Aorta (tissue), 5 donors: ENCODE measurements at regions not wholly inside any gene's neighbourhood (a gene's known extent, or its start where the extent isn't known, plus 50 kb on each side); places are given as distances from the start of the nearest gene placed in this dataset.

ENCODE experiments used
- ATAC-seq: fragments of 200-7000 bp; cut with Tn5 transposase; one replicate; pipeline ENCODE4 v1.9.1; 2022; ENCODE audit warnings: moderate library complexity; ENCODE audit not compliant: low FRiP score
- DNase-seq, 2 donors: peaks; one replicate each; pipeline ENCODE4 v3.0.0-alpha.2; 2020
- H3K27ac ChIP-seq, 2 donors: one replicate each; pipeline ENCODE4 v1.5.1; 2013; ENCODE audit warnings: low read length in 2 of 2, mild to moderate bottlenecking in 2 of 2, moderate library complexity in 2 of 2, control low read depth in 1 of 2, inconsistent platforms in 1 of 2, low read depth in 1 of 2
- H3K27me3 ChIP-seq, 2 donors: one replicate each; pipeline ENCODE4 v1.6.1; 2013; ENCODE audit warnings: control low read depth in 1 of 2, low read length in 1 of 2, mild to moderate bottlenecking in 1 of 2, moderate library complexity in 1 of 2; ENCODE audit not compliant: insufficient read depth in 2 of 2, control insufficient read depth in 1 of 2
- H3K36me3 ChIP-seq, 2 donors: one replicate each; pipeline ENCODE4 v1.6.1; 2013; ENCODE audit warnings: control low read depth in 1 of 2, low read length in 1 of 2, mild to moderate bottlenecking in 1 of 2; ENCODE audit not compliant: insufficient read depth in 2 of 2, control insufficient read depth in 1 of 2
- H3K4me1 ChIP-seq, 2 donors: one replicate each; pipeline ENCODE4 v1.6.1; 2013; ENCODE audit warnings: low read length in 2 of 2, control low read depth in 1 of 2, mild to moderate bottlenecking in 1 of 2, moderate library complexity in 1 of 2; ENCODE audit not compliant: insufficient read depth in 2 of 2, control insufficient read depth in 1 of 2
- H3K4me3 ChIP-seq, 2 donors: one replicate each; pipeline ENCODE4 v1.5.1; 2013; ENCODE audit warnings: low read length in 2 of 2, control low read depth in 1 of 2, mild to moderate bottlenecking in 1 of 2
- H3K9me3 ChIP-seq: one replicate; pipeline ENCODE4 v1.6.1; 2013; ENCODE audit warnings: mild to moderate bottlenecking, low read length; ENCODE audit not compliant: control insufficient read depth
- WGBS, 2 donors: extraction: QIAGEN DNeasy Blood & Tissue Kit; methylation state at CpG; one replicate each; pipeline ENCODE4 v1.1.7; 2013; 5-methylcytosine and 5-hydroxymethylcytosine counted together
- intact Hi-C, 2 donors: fragments of 100-400 bp; cut with DNase I; formaldehyde crosslinking; loops; one replicate each; pipeline versions ENCODE4 v1.14.2 to v1.15.0; 2022
- donor health status: healthy with polysubstance abuse.
- donor health status: Bipolar disorder and iron deficiency.
- donor health status: DM: no; HTN: no; CAD: no.
- donor health status: DM: no; HTN: no; CAD: no.
- donor health status: DM: yes; HTN: yes; CAD: no.

- peaks cover 0 to 2% of the 10 kb centered on the region in 2 donors for H3K4me1 ChIP-seq
- no peaks in the 10 kb centered on the region for H3K9me3 ChIP-seq
- intact Hi-C loops: no loop called here
- H3K27ac ChIP-seq: no peak overlapping the region
- H3K36me3 ChIP-seq: no peaks in the 10 kb centered on the region
- peaks cover 0 to 1% of the 10 kb centered on the region in 2 donors for H3K27me3 ChIP-seq
- DNase-seq: no peak
- no peak for ATAC-seq
- H3K4me3 ChIP-seq: no peak overlapping the region
- WGBS, 2 donors: 65 to 74% methylated on average over 2 of the region's 2 CpGs
Observed at GRCh38 chr4:165785337-165785736, 87.7 kb upstream of the TLL1 start.

- H3K9me3 ChIP-seq: no peaks in the 10 kb centered on the region
- WGBS, 2 donors: 35 to 36% methylated on average over 4 of the region's 4 CpGs
- peaks cover 0 to 2% of the 10 kb centered on the region in 2 donors for H3K4me1 ChIP-seq
- no peak overlapping the region for H3K4me3 ChIP-seq
- DNase-seq: no peak
- H3K27me3 ChIP-seq: no peaks in the 10 kb centered on the region
- ATAC-seq: no peak
- H3K36me3 ChIP-seq: no peaks in the 10 kb centered on the region
- H3K27ac ChIP-seq: no peak overlapping the region
- intact Hi-C loops: no loop called here
Observed at GRCh38 chr4:165787516-165788274, 85.3 kb upstream of the TLL1 start.

GRCh38 chr4:165788686-165789463 lies 84.2 kb upstream of the TLL1 start:
- Histone ChIP-seq H3K27ac (no peak overlapping the region), H3K4me1 (peaks cover 0 to 2% of the 10 kb centered on the region in 2 donors), H3K36me3 (no peaks in the 10 kb centered on the region), H3K27me3 (no peaks in the 10 kb centered on the region), H3K4me3 (no peak overlapping the region), H3K9me3 (no peaks in the 10 kb centered on the region)
- DNase-seq (no peak), ATAC-seq (no peak)
- WGBS, 2 donors: 24 to 31% methylated on average over 3 of the region's 3 CpGs
- intact Hi-C loops: no loop called here

GRCh38 chr4:165793236-165793635 lies 79.8 kb upstream of the TLL1 start:
- Histone ChIP-seq H3K36me3 (no peaks in the 10 kb centered on the region), H3K9me3 (no peaks in the 10 kb centered on the region), H3K4me3 (no peak overlapping the region), H3K27ac (no peak overlapping the region), H3K4me1 (no peaks in the 10 kb centered on the region), H3K27me3 (no peaks in the 10 kb centered on the region)
- ATAC-seq (no peak), DNase-seq (no peak)
- intact Hi-C loops: no loop called here
- WGBS, 2 donors: 77% methylated on average over 2 of the region's 2 CpGs

GRCh38 chr4:165794834-165795233 lies 78.2 kb upstream of the TLL1 start:
- no peak overlapping the region for H3K4me3 ChIP-seq
- H3K4me1 ChIP-seq: no peaks in the 10 kb centered on the region
- peaks cover 2% of the 10 kb centered on the region for H3K9me3 ChIP-seq
- H3K27ac ChIP-seq: no peak overlapping the region
- no peak for ATAC-seq
- no peaks in the 10 kb centered on the region for H3K27me3 ChIP-seq
- intact Hi-C loops: no loop called here
- no peaks in the 10 kb centered on the region for H3K36me3 ChIP-seq
- DNase-seq: no peak

- no peaks in the 10 kb centered on the region for H3K36me3 ChIP-seq
- no peak overlapping the region for H3K4me3 ChIP-seq
- no peak for ATAC-seq
- H3K27me3 ChIP-seq: no peaks in the 10 kb centered on the region
- intact Hi-C loops: no loop called here
- no peak overlapping the region for H3K27ac ChIP-seq
- peaks cover 2% of the 10 kb centered on the region for H3K9me3 ChIP-seq
- 95 to 96% methylated on average over 20 to 28 of the region's 28 CpGs for WGBS, 2 donors
- H3K4me1 ChIP-seq: no peaks in the 10 kb centered on the region
- DNase-seq: no peak
Observed at GRCh38 chr4:165799384-165799815, 73.6 kb upstream of the TLL1 start.

GRCh38 chr4:165802452-165802851 lies 70.6 kb upstream of the TLL1 start:
- Histone ChIP-seq H3K27ac (no peak overlapping the region), H3K36me3 (no peaks in the 10 kb centered on the region), H3K4me3 (no peak overlapping the region), H3K4me1 (no peaks in the 10 kb centered on the region), H3K27me3 (no peaks in the 10 kb centered on the region), H3K9me3 (peaks cover 2% of the 10 kb centered on the region)
- no peak for DNase-seq
- intact Hi-C loops: no loop called here
- 91 to 92% methylated on average over 2 of the region's 2 CpGs for WGBS, 2 donors
- ATAC-seq: no peak

GRCh38 chr4:165803005-165803404 lies 70.0 kb upstream of the TLL1 start:
- intact Hi-C loops: no loop called here
- Histone ChIP-seq H3K4me3 (no peak overlapping the region), H3K9me3 (peaks cover 2% of the 10 kb centered on the region), H3K27me3 (no peaks in the 10 kb centered on the region), H3K4me1 (no peaks in the 10 kb centered on the region), H3K27ac (no peak overlapping the region), H3K36me3 (no peaks in the 10 kb centered on the region)
- DNase-seq (no peak), ATAC-seq (no peak)

- H3K36me3 ChIP-seq: no peaks in the 10 kb centered on the region
Observed at GRCh38 chr4:165805406-165805805, 67.6 kb upstream of the TLL1 start.

More at GRCh38 chr4:165805406-165805805, 67.6 kb upstream of the TLL1 start:
- Histone ChIP-seq H3K4me1 (no peaks in the 10 kb centered on the region), H3K9me3 (peaks cover 2% of the 10 kb centered on the region), H3K27me3 (no peaks in the 10 kb centered on the region), H3K27ac (no peak overlapping the region), H3K4me3 (no peak overlapping the region)
- ATAC-seq (no peak), DNase-seq (no peak)
- intact Hi-C loops: no loop called here
